CD4-positive, alpha-beta T cell treated with Interleukin-2 at 100 ng/mL for 4 hours (primary cell): ENCODE measurements at regions not wholly inside any gene's neighbourhood (a gene's known extent, or its start where the extent isn't known, plus 50 kb on each side); places are given as distances from the start of the nearest gene placed in this dataset.

ENCODE experiments used
- DNase-seq: peaks from one replicate; pipeline ENCODE4 v3.0.0-alpha.2; 2020; ENCODE audit warnings: low spot score

GRCh38 chr5:116646611-116647289, 72.1 kb upstream of the SEMA6A start:
- DNase-seq, result no peak

- no peak for DNase-seq
These were observed 71.0 kb upstream of the SEMA6A start for GRCh38 chr5:116645627-116646026.

GRCh38 chr5:116640236-116640635, 65.6 kb upstream of the SEMA6A start:
- DNase-seq, result no peak

GRCh38 chr5:116637149-116637740, 62.6 kb upstream of the SEMA6A start:
- DNase-seq, result no peak

GRCh38 chr5:116632890-116633289, 58.3 kb upstream of the SEMA6A start:
- no peak for DNase-seq

- DNase-seq, result no peak
These were observed 56.5 kb upstream of the SEMA6A start for GRCh38 chr5:116631147-116631546.

GRCh38 chr5:116629168-116629567, 54.5 kb upstream of the SEMA6A start:
- DNase-seq, result no peak

GRCh38 chr5:116626945-116627679, 52.5 kb upstream of the SEMA6A start:
- no peak for DNase-seq

- DNase-seq, result no peak
These were observed 51.7 kb upstream of the SEMA6A start for GRCh38 chr5:116626272-116626723.
